SK-N-SH (cell line): ENCODE measurements at regions not wholly inside any gene's neighbourhood (a gene's known extent, or its start where the extent isn't known, plus 50 kb on each side); places are given as distances from the start of the nearest gene placed in this dataset.

Experiments
- CTCF ChIA-PET: fragments of 300-600, 350-600 bp; formaldehyde crosslinking; extraction: SDS; loops from one replicate; lab custom pipeline; 2021; lab: Yijun Ruan, JAX
- POLR2A ChIA-PET: fragments of 350-600 bp; sonication (Branson Sonifier 250); formaldehyde crosslinking; extraction: SDS; loops from one replicate; lab custom pipeline; 2020; ENCODE audit warnings: antibody characterized with exemption, inconsistent platforms; lab: Yijun Ruan, JAX
- DNase-seq: peaks from one replicate; pipeline ENCODE4 v3.0.0; 2012
- H2AFZ ChIP-seq: fragments of 200-600 bp; sonication (generic); 2 replicates; pipeline ENCODE4 v1.8.1; 2016; ENCODE audit warnings: antibody characterized with exemption, mild to moderate bottlenecking, low read depth
- H3F3A ChIP-seq: fragments of 200-600 bp; sonication (generic); replicated peaks from 2 replicates; pipeline ENCODE3; 2016; ENCODE audit warnings: antibody characterized with exemption, mild to moderate bottlenecking; ENCODE audit not compliant: insufficient read depth
- H3K27ac ChIP-seq, 2 experiments: fragments of 200-500 bp in 1 of 2; fragments of 200-600 bp in 1 of 2; sonication (Bioruptor generic) in 1 of 2; sonication (generic), shearing (Covaris generic) in 1 of 2; 2 replicates each; pipeline versions ENCODE4 v1.5.1 to v1.6.1; 2014 to 2016; ENCODE audit warnings: low read depth in 2 of 2, inconsistent platforms in 1 of 2, low read length in 1 of 2, mild to moderate bottlenecking in 1 of 2, mixed read lengths in 1 of 2
- H3K27me3 ChIP-seq: fragments of 200-600 bp; sonication (generic), shearing (Covaris generic); 2 replicates; pipeline ENCODE4 v1.6.1; 2016; ENCODE audit warnings: mixed run types; ENCODE audit not compliant: insufficient read depth
- H3K36me3 ChIP-seq, 2 experiments: fragments of 200-500 bp in 1 of 2; fragments of 200-600 bp in 1 of 2; sonication (Bioruptor generic) in 1 of 2; sonication (generic) in 1 of 2; replicated peaks in 1 of 2; 2 replicates each; pipeline versions ENCODE3 to v1.5.1; 2014 to 2016; ENCODE audit warnings: low read length in 1 of 2, mild to moderate bottlenecking in 1 of 2; ENCODE audit not compliant: insufficient read depth in 2 of 2, control insufficient read depth in 1 of 2
- H3K4me1 ChIP-seq, 2 experiments: fragments of 200-500 bp in 1 of 2; fragments of 200-600 bp in 1 of 2; sonication (Bioruptor generic) in 1 of 2; sonication (generic), shearing (Covaris generic) in 1 of 2; 2 replicates each; pipeline versions ENCODE4 v1.5.1 to v1.6.1; 2014 to 2016; ENCODE audit warnings: low read depth in 1 of 2, low read length in 1 of 2, mixed run types in 1 of 2; ENCODE audit not compliant: insufficient read depth in 2 of 2, control insufficient read depth in 1 of 2
- H3K4me2 ChIP-seq: fragments of 200-600 bp; sonication (generic), shearing (Covaris generic); 2 replicates; pipeline ENCODE4 v1.6.1; 2017; ENCODE audit warnings: mixed run types
- H3K4me3 ChIP-seq, 2 experiments: fragments of 200-500 bp in 1 of 2; fragments of 200-600 bp in 1 of 2; sonication (Bioruptor generic) in 1 of 2; sonication (generic), shearing (Covaris generic) in 1 of 2; 2 replicates each; pipeline versions ENCODE4 v1.5.1 to v1.8.1; 2014 to 2016; ENCODE audit warnings: low read depth in 2 of 2, inconsistent platforms in 1 of 2, low read length in 1 of 2, mild to moderate bottlenecking in 1 of 2, mixed read lengths in 1 of 2, moderate library complexity in 1 of 2
- H3K79me2 ChIP-seq: fragments of 200-600 bp; sonication (generic); 2 replicates; pipeline ENCODE4 v1.8.1; 2017; ENCODE audit warnings: mild to moderate bottlenecking; ENCODE audit not compliant: insufficient read depth
- H3K9ac ChIP-seq: fragments of 200-600 bp; sonication (generic); 2 replicates; pipeline ENCODE4 v1.6.1; 2017; ENCODE audit warnings: mixed run types
- H3K9me2 ChIP-seq: fragments of 200-600 bp; sonication (generic); 2 replicates; pipeline ENCODE4 v1.6.1; 2017; ENCODE audit warnings: mixed run types
- H3K9me3 ChIP-seq: fragments of 200-600 bp; sonication (generic); 2 replicates; pipeline ENCODE4 v1.6.1; 2017; ENCODE audit warnings: mixed run types, mild to moderate bottlenecking, moderate library complexity
- H4K20me1 ChIP-seq: fragments of 200-600 bp; sonication (generic); 2 replicates; pipeline ENCODE4 v1.6.1; 2017; ENCODE audit warnings: mild to moderate bottlenecking, mixed run types; ENCODE audit not compliant: insufficient read depth
- CHD2 ChIP-seq: fragments of 150-350 bp; IDR thresholded peaks from 2 replicates; pipeline ENCODE4 v1.6.1; 2018; ENCODE audit warnings: low read length; ENCODE audit not compliant: partially characterized antibody
- EP300 ChIP-seq, 2 experiments: IDR thresholded peaks; 2 replicates each; pipeline versions ENCODE4 v1.4.0 to v1.6.1; 2012; ENCODE audit warnings: borderline replicate concordance in 1 of 2, low read depth in 1 of 2, low read length in 1 of 2
- EZH2phosphoT487 ChIP-seq: fragments of 200-600 bp; sonication (generic); IDR thresholded peaks from 2 replicates; pipeline ENCODE4 v1.6.1; 2017; ENCODE audit warnings: low read depth, mixed run types, mild to moderate bottlenecking, antibody characterized with exemption, moderate library complexity, borderline replicate concordance
- FOXM1 ChIP-seq: IDR thresholded peaks from 2 replicates; pipeline ENCODE4 v1.4.0; 2012; ENCODE audit warnings: low read depth, mild to moderate bottlenecking
- GABPA ChIP-seq: IDR thresholded peaks from 2 replicates; pipeline ENCODE4 v1.4.0; 2012; ENCODE audit warnings: low read depth, mild to moderate bottlenecking
- GATA2 ChIP-seq: sonication (generic); formaldehyde crosslinking; IDR thresholded peaks from 2 replicates; pipeline ENCODE4 v1.5.0; 2020; ENCODE audit warnings: mild to moderate bottlenecking, missing genetic modification reagents
- MEF2A ChIP-seq: IDR thresholded peaks from 2 replicates; pipeline ENCODE4 v1.4.0; 2012; ENCODE audit warnings: low read depth, borderline replicate concordance
- RAD21 ChIP-seq: IDR thresholded peaks from 2 replicates; pipeline ENCODE4 v1.6.1; 2012; ENCODE audit warnings: mild to moderate bottlenecking, low read length
- RXRA ChIP-seq: IDR thresholded peaks from 2 replicates; pipeline ENCODE4 v1.4.0; 2012; ENCODE audit warnings: low read depth, mild to moderate bottlenecking, borderline replicate concordance
- TAF1 ChIP-seq: IDR thresholded peaks from 2 replicates; pipeline ENCODE4 v1.6.1; 2012; ENCODE audit warnings: low read depth, mild to moderate bottlenecking, low read length, moderate library complexity, borderline replicate concordance
- TEAD4 ChIP-seq: IDR thresholded peaks from 2 replicates; pipeline ENCODE4 v1.4.0; 2012; ENCODE audit warnings: mild to moderate bottlenecking, borderline replicate concordance; ENCODE audit not compliant: insufficient read depth
- YY1 ChIP-seq: IDR thresholded peaks from 2 replicates; pipeline ENCODE4 v1.4.0; 2012; ENCODE audit warnings: low read depth, mild to moderate bottlenecking
- WGBS: methylation state at CpG from one replicate; pipeline ENCODE4 v1.1.6; 2017; ENCODE audit warnings: low lambda C conversion rate; 5-methylcytosine and 5-hydroxymethylcytosine counted together
- TF ChIP-seq, protein P1 (sequence below): IDR thresholded peaks from 2 replicates; pipeline ENCODE4 v1.4.0; 2012; ENCODE audit warnings: low read depth, borderline replicate concordance
- TF ChIP-seq, protein P2 (sequence below): IDR thresholded peaks from 2 replicates; pipeline ENCODE4 v1.4.0; 2012; ENCODE audit warnings: low read depth

DNA sequence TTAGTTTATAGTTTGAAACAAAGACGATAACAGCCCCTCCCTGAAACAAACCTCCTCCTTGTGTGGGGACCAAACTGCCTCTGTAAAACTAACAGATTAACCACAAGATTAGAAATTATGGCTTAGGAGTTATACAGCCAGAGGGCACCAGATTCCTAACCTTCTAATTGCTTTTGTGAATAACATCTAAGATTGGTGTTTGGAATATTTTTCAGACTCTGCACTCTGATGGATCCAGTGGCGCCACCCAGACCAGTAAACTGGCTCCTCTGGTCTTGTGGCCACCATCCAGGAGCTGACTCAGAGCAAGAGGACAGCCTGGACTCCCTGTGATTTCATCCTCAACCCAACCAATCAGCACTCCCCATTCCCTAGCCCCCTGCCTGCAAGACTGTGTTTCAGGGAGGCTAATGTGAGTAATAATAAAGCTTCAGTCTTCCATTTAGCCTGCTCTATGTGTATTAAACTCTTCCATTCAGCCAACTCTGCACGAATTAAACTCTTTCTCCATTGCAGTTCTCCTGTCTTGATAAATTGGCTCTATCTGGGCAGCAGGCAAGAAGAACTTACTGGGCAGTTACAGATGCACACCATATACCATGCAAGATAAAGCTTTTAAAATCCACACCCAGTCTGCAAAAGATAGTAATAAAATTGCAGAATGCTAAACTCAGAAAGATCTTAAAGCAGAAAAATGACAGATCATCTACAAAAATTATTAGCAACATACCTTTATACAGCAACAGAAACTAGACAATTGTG is 58.5 kb upstream of the SLC22A16 start (continued):
- TF ChIP-seq CHD2 (no peak), EZH2phosphoT487 (no peak), FOXM1 (0 out of 2 replicates have a peak, but pooled peaks have one; percentile 18), TAF1 (no peak), GABPA (no peak), EP300 (IDR thresholded peaks at IDR 0.05; ENCODE audit: borderline replicate concordance in 1 of 2, low read depth in 1 of 2, low read length in 1 of 2) (peak in 1 of 2 experiments; percentile 79; a peak in 2 of 4 replicates), YY1 (no peak), MEF2A (no peak), RXRA (no peak; the same call in 1 of the 2 replicates)
- TF ChIP-seq, protein P1, sequence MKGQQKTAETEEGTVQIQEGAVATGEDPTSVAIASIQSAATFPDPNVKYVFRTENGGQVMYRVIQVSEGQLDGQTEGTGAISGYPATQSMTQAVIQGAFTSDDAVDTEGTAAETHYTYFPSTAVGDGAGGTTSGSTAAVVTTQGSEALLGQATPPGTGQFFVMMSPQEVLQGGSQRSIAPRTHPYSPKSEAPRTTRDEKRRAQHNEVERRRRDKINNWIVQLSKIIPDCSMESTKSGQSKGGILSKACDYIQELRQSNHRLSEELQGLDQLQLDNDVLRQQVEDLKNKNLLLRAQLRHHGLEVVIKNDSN: no peak
- TF ChIP-seq, protein P2, sequence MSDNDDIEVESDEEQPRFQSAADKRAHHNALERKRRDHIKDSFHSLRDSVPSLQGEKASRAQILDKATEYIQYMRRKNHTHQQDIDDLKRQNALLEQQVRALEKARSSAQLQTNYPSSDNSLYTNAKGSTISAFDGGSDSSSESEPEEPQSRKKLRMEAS: no peak

DNA sequence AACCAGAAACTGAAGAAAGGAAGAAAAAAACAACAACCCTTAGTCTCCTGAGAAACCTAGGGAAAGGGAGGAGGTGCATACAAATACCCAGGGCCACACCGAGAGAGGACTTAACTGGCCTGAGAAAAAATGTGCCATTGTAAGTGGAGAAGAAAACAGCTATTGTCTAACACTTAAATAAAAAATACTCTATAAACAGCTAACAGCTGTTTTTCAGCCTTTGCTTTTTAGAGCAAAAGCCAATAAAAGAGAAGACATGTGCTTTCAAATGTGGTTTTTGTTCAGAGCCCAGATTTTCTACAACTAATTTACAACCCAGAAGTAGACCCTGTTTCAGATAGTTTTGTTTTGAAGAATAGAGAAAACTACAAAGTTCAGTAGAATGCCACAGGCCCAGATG is 56.0 kb upstream of the SLC22A16 start:
- peaks cover 0 to 4% of the 10 kb centered on the region in 2 experiments for H3K36me3 ChIP-seq
- TF ChIP-seq RAD21 (no peak), GATA2 (no peak), GABPA (no peak), TEAD4 (no peak), FOXM1 (no peak)
- TF ChIP-seq, protein P2: no peak
- H3K9me3 ChIP-seq: no peaks in the 10 kb centered on the region
- WGBS: 94% methylated on average over 1 of the region's 1 CpG
- DNase-seq: no peak
- peaks cover 49% of the 10 kb centered on the region for H3F3A ChIP-seq
- H3K9me2 ChIP-seq: no peaks in the 10 kb centered on the region
- H3K4me2 ChIP-seq: no peak overlapping the region
- H3K27me3 ChIP-seq: no peaks in the 10 kb centered on the region
- no peak overlapping the region for H3K9ac ChIP-seq
- H4K20me1 ChIP-seq: no peaks in the 10 kb centered on the region
- POLR2A ChIA-PET: no interaction called here
- no peak overlapping the region for H3K27ac ChIP-seq
- CTCF ChIA-PET: interaction anchor here (1.2 to 2.1 kb wide), 2 partner anchors 14 to 417 kb away, joined by 3 to 6 read pairs; no protein-coding TSS in a partner anchor
- no peak overlapping the region for H3K4me3 ChIP-seq
- H3K79me2 ChIP-seq: no peaks in the 10 kb centered on the region
- H2AFZ ChIP-seq: no peak overlapping the region
- H3K4me1 ChIP-seq: peaks cover 0 to 32% of the 10 kb centered on the region in 2 experiments; a peak in 3 of 4 replicates
